ENCODE measurements at regions not wholly inside any gene's neighbourhood (a gene's known extent, or its start where the extent isn't known, plus 50 kb on each side); places are given as distances from the start of the nearest gene placed in this dataset.

DNA sequence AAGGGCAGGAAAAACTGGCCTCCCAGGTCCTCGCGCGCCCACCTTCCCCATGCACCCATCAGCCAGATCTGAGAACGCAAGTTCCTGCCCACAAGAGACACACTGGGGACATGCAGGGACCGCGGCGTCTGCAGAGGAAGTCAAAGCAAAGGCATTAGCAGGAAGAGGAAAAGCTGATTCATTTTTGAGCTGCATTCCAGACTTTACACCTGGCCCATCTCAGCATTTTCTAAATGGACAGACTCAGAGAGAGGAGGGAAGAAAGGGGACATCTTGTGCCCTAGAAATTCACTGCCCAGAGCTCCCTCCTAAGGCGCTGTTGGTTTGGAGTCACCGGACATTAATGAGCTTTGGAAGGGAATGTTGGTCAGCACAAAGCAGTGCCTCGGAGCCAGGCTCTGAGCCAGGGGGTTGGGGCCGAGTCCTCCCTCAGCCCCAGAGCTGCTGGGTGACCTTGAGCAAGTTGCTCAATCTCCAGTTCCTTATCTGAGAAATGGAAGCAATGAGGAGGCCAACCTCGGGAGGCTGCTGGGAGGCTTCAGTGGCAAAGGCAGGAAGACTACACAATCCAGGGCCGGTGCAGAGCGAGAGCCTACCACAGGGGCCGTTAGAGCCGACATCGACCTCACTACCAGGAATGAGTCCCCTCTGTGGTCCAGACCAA, 150.5 kb upstream of the IQSEC1 start:
- no peak for DNase-seq

DNA sequence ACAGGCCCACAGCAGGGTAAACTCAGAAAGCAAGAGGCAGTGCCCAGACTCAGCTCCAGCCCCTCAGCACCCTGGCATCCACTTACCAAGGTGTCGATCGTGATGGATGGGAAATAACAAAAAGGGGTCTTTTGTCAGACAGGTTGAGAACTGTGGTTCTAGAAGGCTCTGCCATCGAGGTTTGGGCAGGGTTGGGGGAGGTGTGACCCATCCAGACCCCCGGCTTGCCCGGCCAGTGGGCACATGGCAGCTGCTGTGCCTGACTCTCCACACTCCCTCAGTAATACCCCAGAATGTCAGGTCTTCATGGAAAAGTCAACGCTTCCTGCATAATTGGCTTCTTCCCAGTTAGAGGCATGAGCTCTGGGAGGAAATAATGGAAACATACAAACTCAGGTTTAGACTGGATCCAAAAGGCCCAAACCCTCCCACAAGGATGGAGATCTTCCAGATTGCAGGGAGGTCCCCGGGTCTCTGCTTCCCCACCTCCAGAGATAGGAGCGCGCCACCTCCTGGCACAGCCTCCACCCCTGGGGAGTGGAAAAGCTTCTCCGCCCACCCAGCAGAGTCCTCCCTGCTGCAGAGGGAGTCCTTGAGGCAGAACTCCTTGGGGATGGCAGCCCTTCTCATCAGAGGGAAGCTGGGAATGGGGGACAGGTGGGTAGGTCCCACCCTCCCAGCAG, 149.8 kb upstream of the IQSEC1 start:
- no peak for DNase-seq

DNA sequence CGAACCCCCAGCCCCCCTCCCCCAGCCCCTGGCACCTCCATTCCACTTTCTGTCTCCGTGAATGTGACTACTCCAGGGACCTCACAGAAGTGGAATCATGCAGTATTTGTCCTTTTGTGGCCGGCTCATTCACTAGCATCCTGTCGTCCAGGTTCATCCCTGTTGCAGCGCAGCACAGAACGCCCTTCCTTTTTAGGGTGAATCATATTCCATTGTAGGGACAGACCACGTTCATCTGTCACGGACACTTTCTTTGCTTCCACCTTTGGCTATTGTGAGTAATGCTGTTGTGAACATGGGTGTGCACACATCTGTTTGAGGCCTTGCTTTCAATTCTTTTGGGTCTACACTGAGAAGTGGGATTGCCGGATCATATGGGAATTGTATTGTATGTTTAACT, 148.9 kb upstream of the IQSEC1 start:
- DNase-seq: no peak

DNA sequence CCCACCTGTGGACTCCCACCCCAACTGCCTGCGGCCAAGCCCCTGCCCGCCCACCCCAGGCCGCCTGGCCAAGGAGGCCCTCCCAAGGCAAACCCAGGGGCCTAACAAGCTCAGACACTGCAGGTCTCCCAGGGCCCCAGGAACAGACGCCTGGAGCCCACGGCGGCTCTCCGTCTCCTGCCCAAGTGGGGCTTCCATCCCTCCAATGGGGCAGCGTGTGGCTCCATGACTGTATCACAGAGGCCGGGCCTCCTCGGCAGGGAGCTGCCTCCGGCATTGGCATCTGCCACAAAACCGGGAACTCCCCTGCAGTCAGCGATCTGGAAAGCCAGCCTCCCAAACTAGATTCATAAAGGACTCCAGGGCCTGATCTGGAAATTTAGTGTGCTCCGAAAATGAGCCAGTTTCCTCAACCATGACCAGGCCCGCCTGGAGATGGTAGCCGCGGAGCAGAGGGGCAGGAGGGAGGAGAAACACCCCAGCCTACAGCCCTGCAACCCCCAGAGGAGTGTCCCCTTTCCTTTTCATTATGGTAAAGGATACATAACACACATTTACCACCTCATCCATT, 148.3 kb upstream of the IQSEC1 start:
- no peak for DNase-seq

DNA sequence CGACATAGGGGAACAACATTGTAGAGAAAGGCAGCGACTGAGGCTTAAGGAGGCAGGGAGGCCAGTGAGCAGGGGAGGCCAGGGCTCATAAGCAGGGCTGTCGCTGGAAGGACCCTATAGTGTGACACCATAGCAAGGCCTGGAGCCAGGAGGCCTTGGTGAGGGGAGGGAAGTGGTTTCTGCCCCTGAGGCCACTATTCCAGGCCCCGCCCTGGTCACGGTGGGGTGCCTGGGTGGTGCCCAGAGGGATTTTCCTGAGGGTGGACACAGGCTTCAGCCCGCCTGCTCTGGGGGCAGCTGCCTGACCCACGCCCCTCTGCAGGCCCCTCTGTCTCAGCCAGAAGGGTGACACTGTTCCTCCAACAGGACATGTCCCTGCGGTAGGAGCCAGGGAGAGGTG, 147.8 kb upstream of the IQSEC1 start:
- no peak for DNase-seq

DNA sequence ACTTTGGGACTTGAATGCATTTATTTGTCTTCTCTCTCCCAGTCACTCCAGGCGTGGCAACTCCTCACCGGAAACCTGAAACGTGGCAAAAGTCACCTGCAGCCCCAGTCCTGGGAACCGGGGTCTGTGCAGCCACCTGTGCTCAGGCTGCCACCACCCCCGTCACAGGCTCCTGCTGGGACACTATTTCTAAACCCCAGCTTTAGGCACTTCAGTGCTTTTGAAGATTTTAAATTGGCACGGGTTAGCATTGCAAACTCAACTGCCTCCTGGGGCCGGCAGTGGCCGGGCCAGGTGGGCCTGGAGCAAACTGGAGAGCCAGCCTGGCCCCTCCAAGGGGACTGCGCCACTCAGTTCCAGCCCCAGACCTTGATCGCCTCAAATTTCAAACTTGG, 146.7 kb upstream of the IQSEC1 start:
- DNase-seq: no peak

DNA sequence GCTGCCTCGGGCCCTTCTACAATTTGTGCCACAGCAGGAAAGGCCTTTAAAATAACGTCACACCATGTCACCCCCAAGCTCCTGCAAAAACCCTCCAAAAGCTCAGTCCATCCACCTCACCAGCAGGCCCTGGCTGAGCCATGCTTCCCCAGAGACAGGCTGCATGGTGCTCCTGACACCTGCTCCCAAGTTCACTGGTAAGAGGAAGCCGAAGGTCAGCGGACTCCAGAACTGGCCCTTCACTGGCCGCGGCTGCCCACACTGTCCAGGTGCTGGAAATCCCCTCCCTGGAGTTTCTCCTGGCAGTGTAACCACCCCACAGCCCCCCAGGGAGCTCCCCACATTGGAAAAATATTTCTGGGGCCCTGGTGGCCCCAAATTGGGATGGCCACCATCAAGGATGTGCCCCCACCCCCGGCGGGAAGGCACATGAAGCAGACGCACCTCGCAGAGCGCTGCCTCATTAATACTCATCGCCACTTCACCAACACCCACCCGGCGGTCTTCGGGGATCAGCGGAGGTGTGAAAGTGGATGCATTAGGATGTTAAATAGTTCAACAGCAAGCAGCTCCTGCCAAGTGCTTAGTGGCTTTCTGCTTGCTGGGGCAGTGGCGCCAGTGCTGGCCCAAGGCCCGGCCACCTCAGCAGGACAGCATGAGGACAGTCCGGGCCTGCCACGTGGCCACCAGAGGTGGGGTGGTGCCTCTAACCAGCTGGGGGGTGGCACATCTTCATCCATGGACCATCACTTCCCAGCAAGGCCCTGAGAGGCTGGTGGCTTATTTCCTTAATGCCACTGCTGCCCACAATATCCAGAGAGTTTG, 146.1 kb upstream of the IQSEC1 start:
- DNase-seq: no peak

DNA sequence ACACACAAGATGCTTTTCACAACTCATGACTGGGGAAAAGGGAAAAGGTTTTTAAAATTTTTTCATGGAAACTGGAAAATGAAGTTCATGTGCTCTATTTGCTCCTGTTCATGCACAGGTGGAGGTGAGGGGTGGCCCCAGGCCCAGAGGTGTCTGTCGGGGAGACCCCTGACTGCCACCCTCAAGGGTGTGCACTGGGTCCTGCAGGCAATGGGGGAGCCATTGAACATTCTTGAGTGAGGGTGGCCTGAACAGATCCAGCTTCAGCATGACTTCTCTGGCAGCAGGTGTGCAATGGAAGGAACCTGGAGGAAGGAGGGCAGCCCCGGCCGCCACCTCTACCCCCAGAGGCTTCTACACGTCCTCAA, 145.3 kb upstream of the IQSEC1 start:
- no peak for DNase-seq

DNA sequence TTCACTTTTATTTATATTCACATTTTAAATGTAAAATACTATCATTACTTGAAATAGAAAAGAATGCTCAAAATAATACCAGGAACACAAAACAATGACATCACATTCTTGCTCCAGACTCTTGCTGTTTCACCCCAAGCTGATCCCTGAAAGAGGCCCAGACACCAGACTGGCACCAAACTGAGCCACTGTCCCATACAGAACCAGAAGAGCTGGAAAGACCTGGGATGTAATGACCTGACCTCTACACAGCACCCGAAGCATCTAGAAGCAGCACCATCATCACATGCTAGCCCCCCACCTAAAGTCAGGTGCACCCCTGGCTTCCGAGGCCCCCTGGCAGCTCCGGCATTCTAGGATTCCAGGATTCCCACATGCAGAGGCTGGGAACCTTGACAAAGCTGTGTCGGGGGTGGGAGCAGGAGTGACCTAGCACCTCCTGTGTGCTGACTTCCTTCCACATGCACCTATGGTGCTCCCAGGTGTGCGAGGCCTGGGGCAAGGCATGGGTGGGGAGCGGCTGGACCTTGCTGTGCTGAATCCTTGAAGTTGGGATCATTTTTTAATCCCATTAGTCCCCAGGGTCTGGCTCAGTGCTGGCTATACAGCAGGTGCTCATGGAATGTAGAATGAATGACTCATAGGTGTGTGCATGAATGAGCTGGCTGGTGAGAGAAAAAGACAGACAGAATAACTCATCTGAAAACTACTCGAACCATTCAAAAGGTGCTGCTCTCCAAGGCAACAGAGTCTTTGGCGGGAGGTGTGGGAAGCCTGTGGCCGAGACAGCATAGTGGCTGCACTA, 144.7 kb upstream of the IQSEC1 start:
- DNase-seq: no peak

DNA sequence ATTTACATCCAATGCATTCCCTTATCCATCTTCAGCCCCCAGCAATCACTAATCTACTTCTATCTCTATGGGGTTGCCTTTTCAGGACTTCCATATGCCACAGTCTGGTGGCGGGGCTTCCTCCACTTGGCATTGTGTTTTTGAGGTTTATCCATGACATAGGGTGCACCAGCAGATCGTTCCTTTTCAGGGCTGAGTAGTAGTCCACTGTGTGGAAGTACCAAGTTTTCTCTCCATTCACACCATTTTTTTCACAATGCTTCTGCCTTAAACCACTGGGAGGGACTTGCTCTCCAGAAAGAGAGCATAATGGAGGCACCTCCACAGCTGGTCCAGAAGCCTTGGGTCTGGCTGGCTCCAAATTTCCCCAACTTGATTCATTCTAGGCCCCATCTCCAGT, 144.0 kb upstream of the IQSEC1 start:
- DNase-seq: no peak

DNA sequence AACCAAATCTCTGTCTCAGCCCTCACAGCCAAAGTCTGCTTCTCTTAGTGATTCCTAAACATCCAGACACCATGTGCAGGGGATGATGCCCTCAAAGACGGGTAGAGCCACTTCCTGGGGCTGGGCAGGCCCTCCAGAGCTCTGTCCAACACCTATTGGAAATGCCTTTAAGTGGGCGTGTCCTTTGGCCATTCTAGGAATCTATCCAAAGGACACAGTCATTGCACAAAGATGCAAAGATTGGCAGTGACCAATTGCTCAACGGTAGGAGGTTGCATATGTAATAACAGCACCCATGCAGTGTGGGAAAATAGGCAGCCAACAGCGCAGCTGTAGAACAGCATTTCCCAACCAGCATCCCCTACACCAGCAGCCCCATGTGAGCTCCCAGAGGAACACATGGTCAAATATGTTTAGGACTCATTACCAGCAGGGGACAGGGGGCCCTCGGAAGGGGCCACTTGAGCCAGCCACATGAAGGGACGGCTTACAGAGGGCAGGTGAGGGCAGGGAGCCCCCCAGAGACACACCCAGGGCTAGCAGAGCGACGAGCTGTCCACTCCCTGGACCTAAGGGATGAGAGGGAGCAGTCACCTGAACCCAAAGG, 142.8 kb upstream of the IQSEC1 start:
- no peak for DNase-seq

DNA sequence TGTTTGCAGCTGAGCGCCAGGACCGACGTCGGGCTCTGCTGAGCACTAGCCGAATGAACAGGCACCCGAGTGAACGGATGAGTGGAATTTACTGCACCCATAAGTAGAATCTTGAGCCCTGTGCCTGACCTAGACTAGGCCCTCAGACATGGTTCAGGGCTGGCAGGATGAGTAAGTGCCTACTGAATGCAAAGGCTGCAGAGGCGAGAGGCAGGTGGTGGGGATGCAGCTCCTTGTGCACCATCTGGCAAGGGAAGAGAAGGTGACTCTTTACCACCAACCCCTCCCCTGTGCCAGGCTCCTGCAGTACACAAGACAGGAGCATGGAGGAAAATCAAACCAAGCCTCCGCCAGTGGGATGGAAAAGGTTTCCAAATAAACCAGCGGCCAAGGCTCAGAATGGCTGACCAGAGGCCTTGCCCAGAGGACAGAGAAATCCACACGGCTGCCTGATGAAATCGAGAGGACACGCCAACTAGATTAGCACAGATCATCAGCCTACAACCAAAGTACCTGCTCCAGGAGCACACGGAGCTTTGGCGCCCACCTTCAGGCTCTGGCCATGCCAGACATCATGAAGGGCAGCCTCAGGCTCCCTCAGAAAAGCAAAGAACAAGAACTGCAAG, 141.7 kb upstream of the IQSEC1 start:
- no peak for DNase-seq

DNA sequence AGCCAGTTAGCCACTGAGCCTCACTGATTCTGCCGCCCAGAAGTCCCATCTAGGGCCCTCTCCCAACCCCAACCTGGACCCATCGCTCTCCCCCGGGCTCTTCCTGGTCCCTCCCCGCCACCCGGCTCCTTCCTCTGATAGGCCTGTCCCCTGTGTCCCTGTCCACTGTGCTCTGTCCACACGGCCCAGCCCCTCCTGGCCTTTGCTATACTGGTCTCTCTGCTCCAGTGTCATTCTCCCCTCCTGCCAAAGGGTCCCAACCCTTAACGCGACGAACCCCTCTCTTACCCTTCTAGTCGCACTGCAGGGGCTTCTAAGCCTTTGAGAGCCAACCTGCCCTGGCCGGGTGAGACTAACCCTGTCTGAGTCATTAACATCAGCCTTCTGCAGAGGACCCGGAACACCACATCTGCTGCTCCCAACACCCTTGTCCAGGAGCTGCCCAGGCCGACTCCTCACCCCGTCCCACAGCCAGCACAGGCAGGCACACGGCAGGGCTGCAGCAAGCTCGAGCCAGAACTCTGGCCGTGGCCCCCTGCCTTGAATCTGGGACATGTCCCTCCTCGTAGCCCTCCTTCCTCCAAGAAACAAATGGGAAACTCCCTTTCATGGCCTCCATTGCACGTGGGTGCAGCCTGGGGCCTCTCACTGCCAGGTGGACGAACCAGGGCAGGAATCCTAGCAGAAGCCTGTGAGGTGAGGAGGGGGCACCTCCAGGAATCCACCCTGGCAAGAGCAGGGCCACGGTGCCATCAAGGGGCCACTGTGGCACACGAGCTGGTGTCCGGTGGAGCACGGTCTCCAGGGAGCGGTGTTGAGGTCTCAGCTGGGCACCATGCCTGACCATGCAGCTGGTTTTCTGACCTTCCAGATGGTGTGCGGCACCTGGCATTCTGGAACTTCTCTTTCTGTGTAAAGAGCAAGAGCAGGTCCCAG, 140.9 kb upstream of the IQSEC1 start:
- no peak for DNase-seq

DNA sequence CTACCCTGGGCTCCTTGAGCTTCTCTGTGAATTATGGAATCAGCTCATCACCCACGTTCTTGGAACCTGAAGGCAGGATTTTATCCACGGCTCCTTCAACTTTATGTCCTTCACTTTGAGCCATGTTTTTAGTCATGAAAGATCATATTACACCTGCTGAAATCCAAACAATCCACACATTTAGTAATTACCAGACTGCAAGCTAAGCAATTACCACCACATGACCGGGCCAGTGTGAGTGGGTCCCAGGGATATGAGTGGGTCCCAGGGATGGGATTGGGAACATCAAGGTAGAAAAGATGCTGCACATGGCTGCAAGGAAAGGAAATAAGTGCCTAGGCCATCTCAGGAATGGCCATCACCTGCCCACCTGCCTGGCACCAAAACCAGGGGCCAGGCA, 140.3 kb upstream of the IQSEC1 start:
- DNase-seq: no peak

DNA sequence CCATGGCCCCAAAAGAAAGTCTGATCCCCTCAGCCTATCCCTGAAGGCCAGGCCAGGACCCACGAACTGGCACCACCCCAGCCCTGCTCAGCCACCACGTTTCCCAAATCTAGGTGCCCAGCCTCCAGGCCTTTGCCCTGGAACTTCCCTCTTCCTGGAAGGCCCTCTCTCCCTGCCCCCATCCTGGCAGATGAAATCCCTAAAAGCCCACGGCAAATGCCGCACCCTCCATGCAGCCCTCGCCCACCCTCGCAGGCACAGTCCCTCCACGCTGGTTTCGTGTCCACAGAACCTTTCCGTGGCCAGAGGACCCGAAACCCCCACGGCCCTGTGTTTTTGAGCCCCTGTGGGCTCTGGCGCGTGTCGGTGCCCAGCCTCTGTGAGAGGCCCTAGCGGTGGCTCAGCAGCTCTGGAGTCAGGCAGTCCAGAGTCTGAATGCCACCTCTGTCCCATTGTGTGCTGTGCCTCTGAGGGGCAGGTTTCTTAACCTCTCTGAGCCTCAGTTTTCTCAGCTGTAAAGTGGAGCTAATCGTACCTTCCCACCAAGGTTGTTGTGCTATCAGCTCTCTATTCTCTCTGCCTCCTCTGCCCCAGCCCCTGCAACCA, 138.5 kb upstream of the IQSEC1 start:
- no peak for DNase-seq

DNA sequence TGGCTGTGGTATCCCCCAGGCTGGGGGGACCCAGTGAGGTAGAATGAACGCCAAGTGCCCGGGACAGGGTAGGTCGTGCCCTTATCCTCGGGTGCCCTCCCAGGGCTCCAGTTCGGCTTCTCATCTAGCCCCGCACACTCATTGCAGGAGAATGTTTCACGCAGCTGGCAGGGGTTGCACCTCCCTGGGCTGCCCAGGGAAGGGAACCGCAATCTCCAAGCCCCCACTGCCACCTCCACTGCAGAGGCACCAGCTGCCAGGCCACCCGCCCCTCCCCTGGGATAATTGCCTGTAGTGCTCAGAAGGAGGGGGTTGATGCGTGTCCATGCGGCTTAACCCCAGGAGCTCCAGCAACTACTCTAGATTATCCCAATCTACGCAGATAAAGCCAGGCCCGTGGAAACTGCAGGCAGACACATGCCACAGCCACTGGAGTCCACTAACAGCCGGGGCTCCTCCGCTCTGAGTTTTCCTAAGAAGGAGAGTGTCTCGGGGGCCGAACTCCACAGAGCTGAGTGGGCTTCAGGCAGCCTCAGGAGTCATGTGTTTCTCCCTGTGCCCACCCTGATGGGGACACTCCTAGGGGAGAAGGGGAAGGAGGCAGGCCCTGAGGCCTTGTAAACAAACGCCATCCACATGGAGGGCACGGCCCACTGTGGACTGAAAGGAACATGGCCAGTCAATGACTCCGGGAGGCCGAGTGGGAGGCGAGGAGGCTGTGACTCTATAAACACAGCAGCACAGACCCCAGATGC, 137.2 kb upstream of the IQSEC1 start:
- peak; percentile 46 for DNase-seq

DNA sequence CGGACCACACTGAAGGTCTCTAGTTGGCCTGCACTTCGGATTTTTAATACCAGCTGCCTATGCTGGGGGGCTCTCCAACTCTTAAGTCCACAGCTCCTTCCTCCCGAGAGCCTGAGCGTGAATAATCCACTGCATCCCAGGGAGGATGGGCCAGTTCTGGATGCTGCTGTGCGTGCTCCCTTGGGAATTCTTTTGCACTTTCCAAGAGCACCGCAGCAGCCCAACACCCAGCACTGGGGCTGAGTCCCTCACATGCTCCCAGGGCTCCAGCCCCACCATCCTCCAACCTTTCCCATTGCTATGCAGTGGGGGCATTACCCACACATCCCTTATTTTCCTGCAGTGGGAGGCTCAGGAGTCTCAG, 136.4 kb upstream of the IQSEC1 start:
- DNase-seq: no peak

DNA sequence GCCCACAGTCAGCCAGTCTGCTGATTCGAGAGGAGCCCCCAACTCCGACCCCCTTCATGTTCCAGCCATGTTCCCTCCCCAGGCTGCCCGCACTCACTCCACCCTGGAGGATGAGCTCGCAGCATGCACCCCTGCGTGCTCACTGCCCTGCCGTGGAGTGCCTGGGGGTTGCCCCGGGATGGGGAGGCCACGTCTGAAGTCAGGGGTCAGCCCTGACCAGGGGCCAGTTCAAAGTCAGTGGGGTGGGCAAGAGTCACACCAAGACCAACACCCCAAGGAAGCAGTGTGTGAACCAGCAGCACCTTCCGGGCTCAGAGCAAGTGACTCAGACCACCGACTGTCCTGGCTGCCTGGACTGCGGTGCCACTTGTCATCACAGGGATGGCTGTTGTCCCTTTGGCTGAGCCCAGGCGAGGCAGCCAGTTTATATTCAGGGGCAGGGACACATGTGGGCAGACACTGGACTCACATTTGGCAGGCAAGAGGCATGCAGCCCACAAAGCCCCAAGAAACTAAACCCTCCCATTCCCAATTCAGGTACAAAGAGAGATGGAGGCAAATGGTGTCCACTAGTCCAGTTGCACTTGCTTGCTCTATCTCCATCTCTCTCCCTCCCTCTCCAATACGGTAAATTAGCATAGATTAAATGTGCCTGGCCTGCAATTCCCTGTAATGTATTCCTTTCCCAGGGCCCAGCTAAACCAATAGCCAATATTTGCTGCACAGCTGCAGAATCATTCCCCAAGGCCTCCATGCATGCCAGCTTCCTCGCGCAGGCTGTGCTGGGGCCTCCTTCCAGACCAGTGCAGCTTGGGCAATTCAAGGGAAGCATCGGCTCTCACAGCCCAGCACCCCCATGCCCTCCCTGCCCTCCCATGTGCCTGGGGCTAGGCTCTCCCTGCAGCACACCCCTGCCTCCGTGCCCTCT, 135.7 kb upstream of the IQSEC1 start:
- DNase-seq: peak; percentile 52

Data from retina (tissue), 1 donor.